ENCODE measurements at regions not wholly inside any gene's neighbourhood (a gene's known extent, or its start where the extent isn't known, plus 50 kb on each side); places are given as distances from the start of the nearest gene placed in this dataset.

- TF ChIP-seq POLR2A (IDR thresholded peaks at IDR 0.05) (no peak), CTCF (IDR thresholded peaks at IDR 0.05) (no peak)
Observed at GRCh38 chr16:14366447-14366846, 263.6 kb downstream of the PARN start.
